Transverse colon (tissue), 4 donors: ENCODE measurements at regions not wholly inside any gene's neighbourhood (a gene's known extent, or its start where the extent isn't known, plus 50 kb on each side); places are given as distances from the start of the nearest gene placed in this dataset.

Source experiments
- DNase-seq: peaks from one replicate; pipeline ENCODE4 v3.0.0-alpha.2; 2019
- H3K27ac ChIP-seq, 4 donors: fragments of 200-600 bp; sonication (generic); 2 replicates each; pipeline ENCODE4 v1.5.1; 2016 to 2018; ENCODE audit warnings: inconsistent platforms in 4 of 4
- H3K27me3 ChIP-seq: fragments of 200-600 bp; sonication (generic); 2 replicates; pipeline ENCODE4 v1.5.1; 2017; ENCODE audit warnings: inconsistent platforms
- H3K36me3 ChIP-seq, 4 donors: fragments of 200-600 bp; sonication (generic); 2 replicates each; pipeline ENCODE4 v1.5.1; 2017 to 2019; ENCODE audit warnings: inconsistent platforms in 4 of 4
- H3K4me1 ChIP-seq, 4 donors: fragments of 200-600 bp; sonication (generic); 2 replicates each; pipeline ENCODE4 v1.5.1; 2017 to 2020; ENCODE audit warnings: inconsistent platforms in 4 of 4
- H3K4me3 ChIP-seq, 4 donors: fragments of 200-600 bp; sonication (generic); 1 replicate in 1 of 4; 2 replicates in 3 of 4; pipeline versions ENCODE4 v1.5.1 to v1.6.1; 2017 to 2019; ENCODE audit warnings: inconsistent platforms in 4 of 4
- H3K9me3 ChIP-seq, 2 donors: fragments of 200-600 bp; sonication (generic); 2 replicates each; pipeline ENCODE4 v1.5.1; 2017 to 2019; ENCODE audit warnings: inconsistent platforms in 2 of 2
- EP300 ChIP-seq: sonication (generic); formaldehyde crosslinking; IDR thresholded peaks from one replicate; pipeline ENCODE4 v1.6.1; 2017; ENCODE audit warnings: antibody characterized with exemption, low read depth
- POLR2A ChIP-seq: fragments of 450-650 bp; IDR thresholded peaks from one replicate; pipeline ENCODE4 v1.6.1; 2016; ENCODE audit warnings: antibody characterized with exemption, mild to moderate bottlenecking, moderate library complexity
- POLR2AphosphoS5 ChIP-seq, 3 donors: sonication (generic); formaldehyde crosslinking; IDR thresholded peaks; one replicate each; pipeline ENCODE4 v1.6.1; 2016; ENCODE audit warnings: antibody characterized with exemption in 3 of 3
- WGBS, 2 donors: methylation state at CpG; one replicate each; pipeline ENCODE4 v1.1.5; 2018; ENCODE audit warnings: low coverage in 1 of 2; 5-methylcytosine and 5-hydroxymethylcytosine counted together
- in situ Hi-C, 4 donors: fragments of 200-750 bp; cut with MboI; loops; one replicate each; pipeline versions ENCODE4 v1.15.0 to v1.15.1; 2017; ENCODE audit warnings: low sequenced_read_pairs in 3 of 4, low pct_ligation_motif_present in 1 of 4, low pct_unique_long_range_greater_than_20kb in 1 of 4
- intact Hi-C: fragments of 100-400 bp; cut with DNase I; formaldehyde crosslinking; loops from one replicate; pipeline ENCODE4 v1.15.1; 2023; ENCODE audit warnings: low total_unique reads
- TF ChIP-seq, protein P1 (sequence below), 5 experiments: fragments of 200-600 bp in 3 of 5; fragments of 450-650 bp in 2 of 5; sonication (generic) in 3 of 5; IDR thresholded peaks; 1 replicate in 2 of 5; 2 replicates in 3 of 5; pipeline ENCODE4 v1.5.1; 2016 to 2017; ENCODE audit warnings: antibody characterized with exemption in 5 of 5, inconsistent platforms in 3 of 5, mild to moderate bottlenecking in 2 of 5, moderate library complexity in 1 of 5

DNA sequence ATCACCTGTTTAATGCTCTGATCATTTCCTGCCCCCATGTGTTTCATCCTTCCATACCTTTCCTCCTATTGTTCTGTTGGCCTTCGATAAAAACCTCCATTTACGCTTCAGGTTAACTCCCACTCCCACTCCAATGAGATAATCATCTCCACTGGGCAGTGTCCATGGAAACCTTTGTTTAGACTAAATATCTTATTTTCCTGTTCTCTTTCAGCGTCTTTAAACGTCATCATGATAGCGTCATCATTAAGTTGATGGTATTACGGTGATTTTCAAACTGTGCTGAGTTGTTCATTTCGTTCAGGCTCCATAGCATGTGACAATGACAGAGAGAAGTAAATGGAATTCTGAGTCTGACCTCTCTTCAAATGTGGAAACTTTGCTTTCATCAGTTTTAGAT lies 970.5 kb upstream of the SLC35B3 start:
- Histone ChIP-seq H3K9me3 (no peaks in the 10 kb centered on the region), H3K4me3 (no peak overlapping the region), H3K27me3 (peaks cover 3% of the 10 kb centered on the region), H3K27ac (no peak overlapping the region), H3K36me3 (no peaks in the 10 kb centered on the region), H3K4me1 (no peaks in the 10 kb centered on the region)
- WGBS, 2 donors: 81 to 83% methylated on average over 6 to 7 of the region's 7 CpGs
- DNase-seq: no peak
- TF ChIP-seq POLR2AphosphoS5 (IDR thresholded peaks at IDR 0.05): no peak
- TF ChIP-seq, protein P1, sequence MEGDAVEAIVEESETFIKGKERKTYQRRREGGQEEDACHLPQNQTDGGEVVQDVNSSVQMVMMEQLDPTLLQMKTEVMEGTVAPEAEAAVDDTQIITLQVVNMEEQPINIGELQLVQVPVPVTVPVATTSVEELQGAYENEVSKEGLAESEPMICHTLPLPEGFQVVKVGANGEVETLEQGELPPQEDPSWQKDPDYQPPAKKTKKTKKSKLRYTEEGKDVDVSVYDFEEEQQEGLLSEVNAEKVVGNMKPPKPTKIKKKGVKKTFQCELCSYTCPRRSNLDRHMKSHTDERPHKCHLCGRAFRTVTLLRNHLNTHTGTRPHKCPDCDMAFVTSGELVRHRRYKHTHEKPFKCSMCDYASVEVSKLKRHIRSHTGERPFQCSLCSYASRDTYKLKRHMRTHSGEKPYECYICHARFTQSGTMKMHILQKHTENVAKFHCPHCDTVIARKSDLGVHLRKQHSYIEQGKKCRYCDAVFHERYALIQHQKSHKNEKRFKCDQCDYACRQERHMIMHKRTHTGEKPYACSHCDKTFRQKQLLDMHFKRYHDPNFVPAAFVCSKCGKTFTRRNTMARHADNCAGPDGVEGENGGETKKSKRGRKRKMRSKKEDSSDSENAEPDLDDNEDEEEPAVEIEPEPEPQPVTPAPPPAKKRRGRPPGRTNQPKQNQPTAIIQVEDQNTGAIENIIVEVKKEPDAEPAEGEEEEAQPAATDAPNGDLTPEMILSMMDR (IDR thresholded peaks at IDR 0.05): no peak
- TF ChIP-seq EP300: no peak
- TF ChIP-seq POLR2A: no peak
- in situ Hi-C loops (loop anchor here in 1 of 4 donors (25.0 kb wide), 1 partner anchor 419 kb away; no protein-coding TSS in a partner anchor), intact Hi-C loops (no loop called here)

DNA sequence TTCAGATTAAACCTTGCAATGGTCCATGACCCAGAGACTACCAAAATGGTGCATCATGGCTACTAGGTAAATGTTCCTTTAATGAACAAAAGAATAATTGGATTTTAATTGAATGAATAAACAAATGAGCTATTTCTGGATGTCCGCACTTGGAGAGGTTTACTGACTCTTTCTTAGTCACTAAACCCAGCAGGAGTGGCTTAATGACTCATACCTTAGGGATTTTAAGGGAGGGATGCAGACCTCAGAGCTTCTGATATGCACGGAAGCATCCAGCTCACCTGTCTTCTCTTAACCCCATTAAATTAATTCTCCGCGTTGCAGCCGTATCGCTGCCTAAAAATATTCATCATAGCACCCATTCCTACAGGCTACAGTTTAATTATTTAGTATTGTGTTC lies 970.0 kb upstream of the SLC35B3 start:
- no peak overlapping the region for H3K27ac ChIP-seq
- TF ChIP-seq EP300 (no peak), POLR2AphosphoS5 (IDR thresholded peaks at IDR 0.05) (no peak), POLR2A (no peak)
- TF ChIP-seq, protein P1 (IDR thresholded peaks at IDR 0.05): no peak
- no peak for DNase-seq
- 88 to 100% methylated on average over 3 to 6 of the region's 6 CpGs for WGBS, 2 donors
- in situ Hi-C loops (loop anchor here in 1 of 4 donors (25.0 kb wide), 1 partner anchor 418 kb away; no protein-coding TSS in a partner anchor), intact Hi-C loops (no loop called here)
- H3K9me3 ChIP-seq: no peaks in the 10 kb centered on the region
- no peak overlapping the region for H3K4me3 ChIP-seq
- H3K27me3 ChIP-seq: peaks cover 8% of the 10 kb centered on the region
- H3K4me1 ChIP-seq: no peaks in the 10 kb centered on the region
- H3K36me3 ChIP-seq: no peaks in the 10 kb centered on the region

DNA sequence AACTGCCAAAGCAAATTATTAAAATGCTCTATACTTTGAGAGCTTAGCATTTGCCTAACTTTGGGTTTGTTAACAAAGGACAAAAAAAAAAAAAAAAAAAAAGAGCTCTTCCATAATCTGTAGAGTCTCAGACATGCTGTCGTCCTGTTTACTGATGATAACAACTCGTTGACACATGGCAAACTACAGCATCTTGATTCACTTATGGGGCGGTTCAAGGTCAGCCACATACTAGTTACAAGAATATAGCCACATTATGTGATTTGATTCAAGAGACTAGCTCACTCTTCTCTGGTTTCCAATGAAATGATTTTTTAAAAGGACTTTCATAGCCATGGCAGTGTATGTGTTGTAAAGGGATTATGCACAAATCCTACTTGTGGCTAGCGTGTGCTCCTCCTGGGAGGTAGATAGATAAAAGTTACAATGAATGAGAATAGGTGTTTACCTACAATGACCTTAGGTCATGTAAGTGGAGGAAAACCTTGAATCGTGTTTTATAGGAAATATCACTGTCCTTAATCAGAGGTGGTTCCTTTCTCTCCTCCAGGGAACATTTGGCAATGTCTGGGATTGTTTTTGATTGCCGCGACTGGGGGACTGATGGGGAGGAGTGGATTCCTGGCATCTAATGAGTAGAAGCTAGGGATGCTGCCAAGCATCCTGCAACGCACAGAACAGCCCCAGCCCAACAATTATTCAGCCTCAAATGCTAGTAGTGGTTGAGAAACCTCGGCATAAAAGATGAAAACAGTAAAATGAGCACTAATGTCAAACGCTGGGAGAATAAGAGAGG lies 969.2 kb upstream of the SLC35B3 start:
- H3K36me3 ChIP-seq: no peaks in the 10 kb centered on the region
- H3K4me1 ChIP-seq: peaks cover 0 to 2% (median 0%) of the 10 kb centered on the region in 4 donors
- H3K4me3 ChIP-seq: no peak overlapping the region
- 52 to 66% methylated on average over 3 to 10 of the region's 10 CpGs for WGBS, 2 donors
- TF ChIP-seq, protein P1 (IDR thresholded peaks at IDR 0.05): no peak
- TF ChIP-seq POLR2AphosphoS5 (IDR thresholded peaks at IDR 0.05) (no peak), EP300 (no peak), POLR2A (no peak)
- no peaks in the 10 kb centered on the region for H3K9me3 ChIP-seq
- in situ Hi-C loops (loop anchor here in 1 of 4 donors (25.0 kb wide), 1 partner anchor 417 kb away; no protein-coding TSS in a partner anchor), intact Hi-C loops (no loop called here)
- H3K27ac ChIP-seq: no peak overlapping the region
- DNase-seq: no peak
- peaks cover 15% of the 10 kb centered on the region for H3K27me3 ChIP-seq

DNA sequence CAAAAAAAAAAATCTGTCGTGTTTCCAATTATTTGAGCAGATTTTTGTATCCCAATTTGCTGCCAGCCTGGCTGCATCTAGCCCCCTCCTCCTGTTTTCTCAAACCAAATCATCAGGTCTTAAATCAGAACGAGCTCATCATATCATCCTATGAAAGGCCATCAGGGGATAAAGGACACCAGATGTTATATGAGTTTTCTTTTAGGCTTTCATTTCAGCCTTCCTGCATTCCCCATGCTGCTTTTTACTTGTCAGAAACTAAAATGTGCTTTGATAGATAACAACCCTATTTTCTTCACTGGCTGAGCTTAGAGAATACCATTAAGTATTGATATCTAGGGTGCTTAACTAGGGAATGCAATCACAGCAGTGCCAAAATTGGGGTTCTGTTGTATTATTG lies 968.4 kb upstream of the SLC35B3 start:
- Histone ChIP-seq H3K27ac (no peak overlapping the region), H3K27me3 (peaks cover 21% of the 10 kb centered on the region), H3K9me3 (no peaks in the 10 kb centered on the region), H3K4me1 (peaks cover 0 to 2% (median 0%) of the 10 kb centered on the region in 4 donors), H3K36me3 (no peaks in the 10 kb centered on the region), H3K4me3 (no peak overlapping the region)
- no peak for TF ChIP-seq POLR2AphosphoS5 (IDR thresholded peaks at IDR 0.05)
- TF ChIP-seq, protein P1 (IDR thresholded peaks at IDR 0.05): no peak
- no peak for TF ChIP-seq POLR2A
- no peak for TF ChIP-seq EP300
- in situ Hi-C loops (loop anchor here in 1 of 4 donors (25.0 kb wide), 1 partner anchor 416 kb away; no protein-coding TSS in a partner anchor), intact Hi-C loops (no loop called here)
- no peak for DNase-seq
- WGBS, 2 donors: 65 to 66% methylated on average over 2 of the region's 2 CpGs
